SK-N-SH (cell line): ENCODE measurements at regions not wholly inside any gene's neighbourhood (a gene's known extent, or its start where the extent isn't known, plus 50 kb on each side); places are given as distances from the start of the nearest gene placed in this dataset.

Experiments used
- EP300 ChIP-seq, 2 experiments: IDR thresholded peaks; 2 replicates each; pipeline versions ENCODE4 v1.4.0 to v1.6.1; 2012; ENCODE audit warnings: borderline replicate concordance in 1 of 2, low read depth in 1 of 2, low read length in 1 of 2
- POLR2AphosphoS5 ChIP-seq: IDR thresholded peaks from 2 replicates; pipeline ENCODE4 v1.6.1; 2012; ENCODE audit warnings: low read depth, low read length
- RAD21 ChIP-seq: IDR thresholded peaks from 2 replicates; pipeline ENCODE4 v1.6.1; 2012; ENCODE audit warnings: mild to moderate bottlenecking, low read length
- RXRA ChIP-seq: IDR thresholded peaks from 2 replicates; pipeline ENCODE4 v1.4.0; 2012; ENCODE audit warnings: low read depth, mild to moderate bottlenecking, borderline replicate concordance
- SMC3 ChIP-seq: IDR thresholded peaks from 2 replicates; pipeline ENCODE4 v1.6.1; 2012; ENCODE audit warnings: low read depth, low read length, improper control_type of control experiment
- ZBTB33 ChIP-seq: IDR thresholded peaks from 2 replicates; pipeline ENCODE4 v1.4.0; 2012; ENCODE audit warnings: low read depth, borderline replicate concordance
- TF ChIP-seq, protein P1 (sequence below): fragments of 200-600 bp; sonication (generic); IDR thresholded peaks from 2 replicates; pipeline ENCODE4 v1.6.1; 2017; ENCODE audit warnings: antibody characterized with exemption, mild to moderate bottlenecking, moderate library complexity
- TF ChIP-seq, protein P2 (sequence below): IDR thresholded peaks from 2 replicates; pipeline ENCODE4 v1.4.0; 2012; ENCODE audit warnings: low read depth

DNA sequence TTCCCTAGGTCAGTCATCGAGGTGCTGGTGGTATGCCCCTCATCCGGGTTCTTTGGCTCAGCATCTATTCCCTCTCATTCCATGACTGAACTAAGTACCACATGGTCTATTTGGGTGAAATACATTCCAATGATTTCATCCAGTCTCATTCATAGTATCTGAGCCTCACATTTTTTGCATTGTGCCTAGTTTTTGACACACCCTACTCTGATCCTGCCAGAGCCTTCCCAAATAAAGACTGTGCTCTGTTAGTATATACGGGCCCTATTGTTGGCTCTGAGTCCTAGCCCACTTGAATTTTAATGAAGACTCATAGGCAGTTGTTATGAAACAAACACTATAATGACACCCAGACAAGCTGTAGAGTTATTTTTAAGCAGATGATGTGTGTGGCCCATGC, 740.7 kb downstream of the CETN3 start:
- TF ChIP-seq, protein P1, sequence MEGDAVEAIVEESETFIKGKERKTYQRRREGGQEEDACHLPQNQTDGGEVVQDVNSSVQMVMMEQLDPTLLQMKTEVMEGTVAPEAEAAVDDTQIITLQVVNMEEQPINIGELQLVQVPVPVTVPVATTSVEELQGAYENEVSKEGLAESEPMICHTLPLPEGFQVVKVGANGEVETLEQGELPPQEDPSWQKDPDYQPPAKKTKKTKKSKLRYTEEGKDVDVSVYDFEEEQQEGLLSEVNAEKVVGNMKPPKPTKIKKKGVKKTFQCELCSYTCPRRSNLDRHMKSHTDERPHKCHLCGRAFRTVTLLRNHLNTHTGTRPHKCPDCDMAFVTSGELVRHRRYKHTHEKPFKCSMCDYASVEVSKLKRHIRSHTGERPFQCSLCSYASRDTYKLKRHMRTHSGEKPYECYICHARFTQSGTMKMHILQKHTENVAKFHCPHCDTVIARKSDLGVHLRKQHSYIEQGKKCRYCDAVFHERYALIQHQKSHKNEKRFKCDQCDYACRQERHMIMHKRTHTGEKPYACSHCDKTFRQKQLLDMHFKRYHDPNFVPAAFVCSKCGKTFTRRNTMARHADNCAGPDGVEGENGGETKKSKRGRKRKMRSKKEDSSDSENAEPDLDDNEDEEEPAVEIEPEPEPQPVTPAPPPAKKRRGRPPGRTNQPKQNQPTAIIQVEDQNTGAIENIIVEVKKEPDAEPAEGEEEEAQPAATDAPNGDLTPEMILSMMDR: no peak
- TF ChIP-seq ZBTB33: no peak
- TF ChIP-seq RAD21: no peak
- TF ChIP-seq EP300 (IDR thresholded peaks at IDR 0.05; ENCODE audit: borderline replicate concordance in 1 of 2, low read depth in 1 of 2, low read length in 1 of 2): no peak
- TF ChIP-seq POLR2AphosphoS5: no peak
- no peak for TF ChIP-seq RXRA
- no peak for TF ChIP-seq SMC3
- TF ChIP-seq, protein P2, sequence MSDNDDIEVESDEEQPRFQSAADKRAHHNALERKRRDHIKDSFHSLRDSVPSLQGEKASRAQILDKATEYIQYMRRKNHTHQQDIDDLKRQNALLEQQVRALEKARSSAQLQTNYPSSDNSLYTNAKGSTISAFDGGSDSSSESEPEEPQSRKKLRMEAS: no peak
